Caco-2 (cell line): ENCODE measurements at regions not wholly inside any gene's neighbourhood (a gene's known extent, or its start where the extent isn't known, plus 50 kb on each side); places are given as distances from the start of the nearest gene placed in this dataset.
A peak's percentile ranks its signal among the peaks of the same experiment; 100 is the strongest.

Source experiments
- BruUV-seq: library from RNA; stranded (reverse); fragments of 400-500 nt; replicated peaks from 2 replicates; lab custom pipeline; 2021; lab: Mats Ljungman, UMichigan
- CTCF ChIA-PET: fragments of 300-600 bp; sonication (Branson Sonifier 250); formaldehyde crosslinking; loops from one replicate; lab custom pipeline; 2022; ENCODE audit warnings: antibody characterized with exemption; lab: Charles Lee
- POLR2A ChIA-PET: fragments of 300-600 bp; sonication (Branson Sonifier 250); formaldehyde crosslinking; loops from one replicate; lab custom pipeline; 2022; ENCODE audit warnings: antibody characterized with exemption; lab: Charles Lee
- DNase-seq, 2 experiments: peaks; one replicate each; pipeline versions ENCODE4 v3.0.0 to v3.0.0-alpha.2; 2020 to 2022
- H3K27me3 ChIP-seq: replicated peaks from 2 replicates; pipeline ENCODE4 v1.6.0; 2011; ENCODE audit warnings: low read length; ENCODE audit not compliant: control insufficient read depth, insufficient read depth
- H3K36me3 ChIP-seq: 2 replicates; pipeline ENCODE4 v1.5.1; 2011; ENCODE audit warnings: low read length; ENCODE audit not compliant: control insufficient read depth, insufficient read depth
- H3K4me1 ChIP-seq: fragments of 250-450 bp; sonication (Bioruptor Pico); 2 replicates; pipeline ENCODE4 v1.5.1; 2020; ENCODE audit warnings: mild to moderate bottlenecking
- H3K4me3 ChIP-seq: 2 replicates; pipeline ENCODE4 v1.5.1; 2011; ENCODE audit warnings: low read depth, mild to moderate bottlenecking, control low read depth, low read length
- H3K9me3 ChIP-seq: fragments of 250-450 bp; sonication (Bioruptor Pico); 2 replicates; pipeline ENCODE4 v1.5.1; 2020; ENCODE audit warnings: mild to moderate bottlenecking, moderate library complexity
- H3K27ac Mint-ChIP-seq: one replicate; pipeline ENCODE4 v1.8.0; 2022; ENCODE audit warnings: mixed read lengths; ENCODE audit not compliant: unreplicated experiment
- H3K27me3 Mint-ChIP-seq: one replicate; pipeline ENCODE4 v1.8.0; 2022; ENCODE audit warnings: mixed read lengths; ENCODE audit not compliant: insufficient read depth, unreplicated experiment
- H3K36me3 Mint-ChIP-seq: one replicate; pipeline ENCODE4 v1.8.0; 2022; ENCODE audit warnings: mild to moderate bottlenecking, mixed read lengths; ENCODE audit not compliant: insufficient read depth, unreplicated experiment
- H3K4me1 Mint-ChIP-seq: one replicate; pipeline ENCODE4 v1.8.0; 2022; ENCODE audit warnings: low read depth, mixed read lengths; ENCODE audit not compliant: unreplicated experiment
- H3K4me3 Mint-ChIP-seq: one replicate; pipeline ENCODE4 v1.8.0; 2022; ENCODE audit warnings: mild to moderate bottlenecking, moderate library complexity, mixed read lengths; ENCODE audit not compliant: unreplicated experiment
- H3K9me3 Mint-ChIP-seq: one replicate; pipeline ENCODE4 v1.8.0; 2022; ENCODE audit warnings: mixed read lengths; ENCODE audit not compliant: unreplicated experiment
- CTCF ChIP-seq, 2 experiments: fragments of 200-600 bp in 1 of 2; IDR thresholded peaks; 1 replicate in 1 of 2; 2 replicates in 1 of 2; pipeline versions ENCODE4 v1.5.1 to v1.8.0; 2011 to 2022; ENCODE audit warnings: antibody characterized with exemption in 1 of 2, control low read depth in 1 of 2, inconsistent platforms in 1 of 2, low read depth in 1 of 2, low read length in 1 of 2, mild to moderate bottlenecking in 1 of 2, moderate library complexity in 1 of 2; ENCODE audit not compliant: insufficient read depth in 1 of 2, severe bottlenecking in 1 of 2, unreplicated experiment in 1 of 2
- intact Hi-C: fragments of 100-400 bp; cut with micrococcal nuclease; formaldehyde crosslinking; loops from one replicate; pipeline ENCODE4 v1.10.0; 2022; ENCODE audit not compliant: unreplicated experiment

GRCh38 chr2:5937321-5937720 lies 245.1 kb downstream of the SOX11 start:
- H3K9me3 Mint-ChIP-seq: peaks cover 13% of the 10 kb centered on the region
- H3K4me1 ChIP-seq: peaks cover 3% of the 10 kb centered on the region; the same call in 1 of the 2 replicates
- H3K27me3 Mint-ChIP-seq: no peaks in the 10 kb centered on the region
- peak overlapping the region; percentile 51 for H3K27ac Mint-ChIP-seq
- no peak for DNase-seq
- no peak overlapping the region for H3K4me3 ChIP-seq
- H3K36me3 ChIP-seq: no peaks in the 10 kb centered on the region
- ChIA-PET POLR2A (no interaction called here), CTCF (interaction anchor here (0.6 kb wide), 1 partner anchor 34 kb away, joined by 4 read pairs; no protein-coding TSS in a partner anchor)
- TF ChIP-seq CTCF (IDR thresholded peaks at IDR 0.05; ENCODE audit: insufficient read depth in 1 of 2, low read depth in 1 of 2, low read length in 1 of 2, severe bottlenecking in 1 of 2, unreplicated experiment in 1 of 2): no peak
- H3K4me1 Mint-ChIP-seq: peaks cover 12% of the 10 kb centered on the region
- no peaks in the 10 kb centered on the region for H3K9me3 ChIP-seq
- no TSS peak for BruUV-seq
- H3K36me3 Mint-ChIP-seq: no peaks in the 10 kb centered on the region
- H3K4me3 Mint-ChIP-seq: peak overlapping the region; percentile 9
- no peaks in the 10 kb centered on the region for H3K27me3 ChIP-seq
- intact Hi-C loops: loop anchor here (10.0 kb wide), 1 partner anchor 277 kb away; no protein-coding TSS in a partner anchor

- BruUV-seq: no TSS peak
- intact Hi-C loops: loop anchor here (1.0 to 10.0 kb wide), 2 partner anchors 100 to 277 kb away; no protein-coding TSS in a partner anchor
- CTCF ChIA-PET: interaction anchor here (0.6 kb wide), 1 partner anchor 1265 kb away, joined by 5 read pairs; no protein-coding TSS in a partner anchor
- peaks cover 16% of the 10 kb centered on the region for H3K4me1 Mint-ChIP-seq
- peaks cover 13% of the 10 kb centered on the region for H3K9me3 Mint-ChIP-seq
- no peaks in the 10 kb centered on the region for H3K36me3 Mint-ChIP-seq
- POLR2A ChIA-PET: no interaction called here
- Histone ChIP-seq H3K4me1 (peaks cover 3% of the 10 kb centered on the region; the same call in 1 of the 2 replicates), H3K36me3 (no peaks in the 10 kb centered on the region), H3K9me3 (no peaks in the 10 kb centered on the region), H3K4me3 (no peak overlapping the region), H3K27me3 (no peaks in the 10 kb centered on the region)
- peak overlapping the region; percentile 51 for H3K27ac Mint-ChIP-seq
- H3K4me3 Mint-ChIP-seq: peak overlapping the region; percentile 60
- no peak for TF ChIP-seq CTCF (IDR thresholded peaks at IDR 0.05; ENCODE audit: insufficient read depth in 1 of 2, low read depth in 1 of 2, low read length in 1 of 2, severe bottlenecking in 1 of 2, unreplicated experiment in 1 of 2)
- H3K27me3 Mint-ChIP-seq: no peaks in the 10 kb centered on the region
- no peak for DNase-seq
Measured at GRCh38 chr2:5937851-5938565, 245.8 kb downstream of the SOX11 start.

GRCh38 chr2:5938566-5938896 lies 246.3 kb downstream of the SOX11 start:
- ChIA-PET CTCF (interaction anchor here (0.6 kb wide), 1 partner anchor 1265 kb away, joined by 5 read pairs; no protein-coding TSS in a partner anchor), POLR2A (no interaction called here)
- H3K27me3 Mint-ChIP-seq: no peaks in the 10 kb centered on the region
- no peak for TF ChIP-seq CTCF (IDR thresholded peaks at IDR 0.05; ENCODE audit: insufficient read depth in 1 of 2, low read depth in 1 of 2, low read length in 1 of 2, severe bottlenecking in 1 of 2, unreplicated experiment in 1 of 2)
- H3K9me3 ChIP-seq: no peaks in the 10 kb centered on the region
- no TSS peak for BruUV-seq
- intact Hi-C loops: loop anchor here (1.0 to 10.0 kb wide), 2 partner anchors 100 to 276 kb away; no protein-coding TSS in a partner anchor
- H3K4me1 Mint-ChIP-seq: peaks cover 19% of the 10 kb centered on the region
- H3K27me3 ChIP-seq: no peaks in the 10 kb centered on the region
- H3K4me1 ChIP-seq: peaks cover 3% of the 10 kb centered on the region; the same call in 1 of the 2 replicates
- H3K36me3 ChIP-seq: no peaks in the 10 kb centered on the region
- peak overlapping the region; percentile 60 for H3K4me3 Mint-ChIP-seq
- peak overlapping the region; percentile 51 for H3K27ac Mint-ChIP-seq
- H3K9me3 Mint-ChIP-seq: peaks cover 13% of the 10 kb centered on the region
- H3K36me3 Mint-ChIP-seq: no peaks in the 10 kb centered on the region
- H3K4me3 ChIP-seq: no peak overlapping the region
- DNase-seq: peak; percentile 41 to 62
